ENCODE measurements at regions not wholly inside any gene's neighbourhood (a gene's known extent, or its start where the extent isn't known, plus 50 kb on each side); places are given as distances from the start of the nearest gene placed in this dataset.
A peak's percentile ranks its signal among the peaks of the same experiment; 100 is the strongest.

GRCh38 chr6:160929361-160929760 lies 62.2 kb upstream of the MAP3K4 start:
- TF ChIP-seq, protein P1, sequence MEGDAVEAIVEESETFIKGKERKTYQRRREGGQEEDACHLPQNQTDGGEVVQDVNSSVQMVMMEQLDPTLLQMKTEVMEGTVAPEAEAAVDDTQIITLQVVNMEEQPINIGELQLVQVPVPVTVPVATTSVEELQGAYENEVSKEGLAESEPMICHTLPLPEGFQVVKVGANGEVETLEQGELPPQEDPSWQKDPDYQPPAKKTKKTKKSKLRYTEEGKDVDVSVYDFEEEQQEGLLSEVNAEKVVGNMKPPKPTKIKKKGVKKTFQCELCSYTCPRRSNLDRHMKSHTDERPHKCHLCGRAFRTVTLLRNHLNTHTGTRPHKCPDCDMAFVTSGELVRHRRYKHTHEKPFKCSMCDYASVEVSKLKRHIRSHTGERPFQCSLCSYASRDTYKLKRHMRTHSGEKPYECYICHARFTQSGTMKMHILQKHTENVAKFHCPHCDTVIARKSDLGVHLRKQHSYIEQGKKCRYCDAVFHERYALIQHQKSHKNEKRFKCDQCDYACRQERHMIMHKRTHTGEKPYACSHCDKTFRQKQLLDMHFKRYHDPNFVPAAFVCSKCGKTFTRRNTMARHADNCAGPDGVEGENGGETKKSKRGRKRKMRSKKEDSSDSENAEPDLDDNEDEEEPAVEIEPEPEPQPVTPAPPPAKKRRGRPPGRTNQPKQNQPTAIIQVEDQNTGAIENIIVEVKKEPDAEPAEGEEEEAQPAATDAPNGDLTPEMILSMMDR (IDR thresholded peaks at IDR 0.05): no peak

GRCh38 chr6:160929831-160930230 lies 61.7 kb upstream of the MAP3K4 start:
- TF ChIP-seq, protein P1 (IDR thresholded peaks at IDR 0.05): no peak

GRCh38 chr6:160930547-160931377 lies 60.8 kb upstream of the MAP3K4 start:
- TF ChIP-seq, protein P1 (IDR thresholded peaks at IDR 0.05): peak; percentile 87

- TF ChIP-seq, protein P1 (IDR thresholded peaks at IDR 0.05): no peak
Measured at GRCh38 chr6:160931378-160932310, 59.9 kb upstream of the MAP3K4 start.

GRCh38 chr6:160933256-160933655 lies 58.3 kb upstream of the MAP3K4 start:
- TF ChIP-seq, protein P1 (IDR thresholded peaks at IDR 0.05): no peak

- TF ChIP-seq, protein P1 (IDR thresholded peaks at IDR 0.05): no peak
Measured at GRCh38 chr6:160934157-160934556, 57.4 kb upstream of the MAP3K4 start.

- TF ChIP-seq, protein P1 (IDR thresholded peaks at IDR 0.05): no peak
Measured at GRCh38 chr6:160940197-160940596, 51.4 kb upstream of the MAP3K4 start.
